ENCODE measurements at regions not wholly inside any gene's neighbourhood (a gene's known extent, or its start where the extent isn't known, plus 50 kb on each side); places are given as distances from the start of the nearest gene placed in this dataset.
"Not testable (repeated sequence)": the region's sequence is repeated elsewhere in the genome, so short reads cannot be mapped to it uniquely, and the experiment has no call there.

DNA sequence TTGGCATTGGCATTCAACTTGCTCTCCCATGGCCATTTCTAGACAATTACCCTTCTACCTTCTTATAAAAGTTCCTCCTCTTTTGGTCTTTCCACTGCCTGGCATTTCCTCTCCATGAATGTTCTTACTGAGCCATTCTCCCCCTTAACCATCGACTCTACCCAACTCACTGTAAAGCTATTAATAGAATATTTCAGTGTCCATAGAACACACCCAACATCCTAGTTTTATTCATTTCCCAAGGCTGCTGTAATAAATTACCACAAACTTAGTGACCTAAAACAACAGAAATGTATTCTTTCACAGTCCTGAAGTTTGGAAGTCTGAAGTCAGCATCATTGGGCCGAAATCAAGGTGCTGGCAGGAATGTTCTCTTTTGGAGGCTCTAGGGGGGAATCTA lies 170.0 kb upstream of the ATP5MC3 start:
- Histone ChIP-seq H3K4me3 (no peak overlapping the region), H3K9ac (no peak overlapping the region), H3K27ac (no peak overlapping the region), H3K9me3 (replicated peaks in 1 of 11) (no peaks in the 10 kb centered on the region), H3K4me2 (no peak overlapping the region), H3K36me3 (no peaks in the 10 kb centered on the region), H3K27me3 (no peaks in the 10 kb centered on the region), H3K4me1 (peaks cover 0 to 15% (median 0%) of the 10 kb centered on the region in 10 experiments; a peak in 5 of 20 replicates), H4K20me1 (no peaks in the 10 kb centered on the region)
- no peak for TF ChIP-seq Cebpa-rat (IDR thresholded peaks at IDR 0.05)

- H3K4me1 ChIP-seq, result peaks cover 0 to 15% (median 0%) of the 10 kb centered on the region in 10 experiments; a peak in 5 of 20 replicates
- no peaks in the 10 kb centered on the region; a peak in 3 of 22 replicates for H3K9me3 ChIP-seq (replicated peaks in 1 of 11)
- no peaks in the 10 kb centered on the region for H3K36me3 ChIP-seq
- TF ChIP-seq Cebpa-rat (IDR thresholded peaks at IDR 0.05), result no peak
- no peaks in the 10 kb centered on the region for H3K27me3 ChIP-seq
- no peak overlapping the region for H3K27ac ChIP-seq
- H3K9ac ChIP-seq, result no peak overlapping the region
- no peak overlapping the region for H3K4me3 ChIP-seq
- no peak overlapping the region for H3K4me2 ChIP-seq
- no peaks in the 10 kb centered on the region for H4K20me1 ChIP-seq
These were observed 168.6 kb upstream of the ATP5MC3 start for GRCh38 chr2:175350105-175350504.

DNA sequence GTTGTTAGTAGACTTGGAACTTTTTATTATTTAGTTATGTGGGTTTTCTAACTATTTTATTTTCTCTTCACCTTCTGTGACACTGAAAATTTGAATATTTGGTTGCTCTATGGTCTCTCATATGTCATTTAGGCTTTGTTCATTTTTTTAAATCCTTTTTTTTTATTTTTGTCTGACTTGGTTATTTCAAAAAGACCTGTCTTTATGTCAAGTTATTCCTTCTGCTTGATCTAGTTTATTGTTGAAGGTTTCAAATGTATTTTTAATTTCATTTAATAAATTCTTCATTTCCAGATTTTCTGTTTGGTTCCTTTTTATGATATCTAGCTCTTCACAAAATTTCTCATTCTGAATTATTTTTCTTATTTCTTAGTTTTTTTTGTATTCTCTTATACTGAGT lies 160.6 kb upstream of the ATP5MC3 start:
- Histone ChIP-seq H4K20me1 (no peaks in the 10 kb centered on the region), H3K4me3 (no peak overlapping the region), H3K9me3 (replicated peaks in 1 of 11) (peaks cover 45 to 57% (median 51%) of the 10 kb centered on the region in 11 experiments), H3K4me1 (no peaks in the 10 kb centered on the region), H3K9ac (no peak overlapping the region), H3K4me2 (no peak overlapping the region), H3K36me3 (peaks cover 0 to 8% (median 0%) of the 10 kb centered on the region in 11 experiments; a peak in 1 of 22 replicates), H3K27me3 (no peaks in the 10 kb centered on the region), H3K27ac (no peak overlapping the region)
- TF ChIP-seq Cebpa-rat (IDR thresholded peaks at IDR 0.05), result no peak

DNA sequence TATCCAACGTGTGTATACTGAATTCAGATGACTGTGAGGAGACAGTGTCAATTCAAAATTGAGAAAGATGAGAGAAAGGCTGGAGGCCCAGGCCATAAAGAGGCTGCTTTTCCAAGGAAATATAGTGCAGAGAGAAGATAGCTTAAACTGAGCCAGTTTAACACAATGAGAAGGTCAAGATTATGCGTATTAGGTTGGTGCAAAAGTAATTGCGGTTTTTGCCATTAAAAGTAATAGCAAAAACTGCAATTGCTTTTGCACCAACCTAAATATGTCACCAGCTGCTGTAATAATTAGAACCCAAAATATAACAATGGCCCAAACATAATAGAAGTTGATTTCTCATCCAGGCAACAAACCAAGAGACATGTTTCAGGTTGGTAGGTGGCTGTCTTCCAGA lies 148.7 kb upstream of the ATP5MC3 start:
- no peak for TF ChIP-seq Cebpa-rat (IDR thresholded peaks at IDR 0.05)
- Histone ChIP-seq H3K4me1 (no peaks in the 10 kb centered on the region), H4K20me1 (no peaks in the 10 kb centered on the region), H3K27me3 (no peaks in the 10 kb centered on the region), H3K36me3 (0 out of 22 replicates have a peak, but pooled peaks cover 0 to 3% (median 0%) of the 10 kb centered on the region in 11 experiments), H3K4me2 (no peak overlapping the region), H3K4me3 (no peak overlapping the region), H3K9me3 (replicated peaks in 1 of 11) (peaks cover 20 to 30% (median 25%) of the 10 kb centered on the region in 11 experiments), H3K9ac (no peak overlapping the region), H3K27ac (no peak overlapping the region)

- H3K4me3 ChIP-seq, result no peak overlapping the region
- peaks cover 30 to 45% (median 39%) of the 10 kb centered on the region in 11 experiments for H3K9me3 ChIP-seq (replicated peaks in 1 of 11)
- H3K36me3 ChIP-seq, result 0 out of 22 replicates have a peak, but pooled peaks cover 0 to 3% (median 0%) of the 10 kb centered on the region in 11 experiments
- no peak overlapping the region for H3K9ac ChIP-seq
- no peak for TF ChIP-seq Cebpa-rat (IDR thresholded peaks at IDR 0.05)
- no peaks in the 10 kb centered on the region for H4K20me1 ChIP-seq
- H3K4me2 ChIP-seq, result no peak overlapping the region
- no peaks in the 10 kb centered on the region for H3K27me3 ChIP-seq
- H3K4me1 ChIP-seq, result no peaks in the 10 kb centered on the region
- no peak overlapping the region for H3K27ac ChIP-seq
These were observed 145.3 kb upstream of the ATP5MC3 start for GRCh38 chr2:175326801-175327200.

GRCh38 chr2:175326164-175326563 lies 144.7 kb upstream of the ATP5MC3 start:
- H3K4me1 ChIP-seq, H3K36me3 ChIP-seq, H3K4me2 ChIP-seq, H4K20me1 ChIP-seq, H3K4me3 ChIP-seq, H3K27ac ChIP-seq, H3K27me3 ChIP-seq, H3K9ac ChIP-seq: not testable (repeated sequence)
- peaks cover 30 to 45% (median 39%) of the 10 kb centered on the region in 11 experiments for H3K9me3 ChIP-seq (replicated peaks in 1 of 11)

- Histone ChIP-seq H3K4me3 (no peak overlapping the region), H3K4me2 (no peak overlapping the region), H3K9ac (no peak overlapping the region), H3K27ac (no peak overlapping the region), H4K20me1 (no peaks in the 10 kb centered on the region), H3K4me1 (no peaks in the 10 kb centered on the region), H3K36me3 (0 out of 22 replicates have a peak, but pooled peaks cover 0 to 3% (median 0%) of the 10 kb centered on the region in 11 experiments), H3K9me3 (replicated peaks in 1 of 11) (peaks cover 30 to 45% (median 39%) of the 10 kb centered on the region in 11 experiments), H3K27me3 (no peaks in the 10 kb centered on the region)
- TF ChIP-seq Cebpa-rat (IDR thresholded peaks at IDR 0.05), result no peak
These were observed 141.7 kb upstream of the ATP5MC3 start for GRCh38 chr2:175323162-175323561.

- H3K9me3 ChIP-seq (replicated peaks in 1 of 11), result peaks cover 0 to 4% (median 0%) of the 10 kb centered on the region in 11 experiments; a peak in 2 of 22 replicates
- H3K27me3 ChIP-seq, result no peaks in the 10 kb centered on the region
- H3K4me3 ChIP-seq, result no peak overlapping the region
- H3K36me3 ChIP-seq, result no peaks in the 10 kb centered on the region
- H3K4me2 ChIP-seq, result no peak overlapping the region
- TF ChIP-seq Cebpa-rat (IDR thresholded peaks at IDR 0.05), result no peak
- no peak overlapping the region for H3K9ac ChIP-seq
- H3K27ac ChIP-seq, result no peak overlapping the region
- no peaks in the 10 kb centered on the region for H3K4me1 ChIP-seq
- H4K20me1 ChIP-seq, result no peaks in the 10 kb centered on the region
These were observed 137.0 kb upstream of the ATP5MC3 start for GRCh38 chr2:175318542-175318941.

DNA sequence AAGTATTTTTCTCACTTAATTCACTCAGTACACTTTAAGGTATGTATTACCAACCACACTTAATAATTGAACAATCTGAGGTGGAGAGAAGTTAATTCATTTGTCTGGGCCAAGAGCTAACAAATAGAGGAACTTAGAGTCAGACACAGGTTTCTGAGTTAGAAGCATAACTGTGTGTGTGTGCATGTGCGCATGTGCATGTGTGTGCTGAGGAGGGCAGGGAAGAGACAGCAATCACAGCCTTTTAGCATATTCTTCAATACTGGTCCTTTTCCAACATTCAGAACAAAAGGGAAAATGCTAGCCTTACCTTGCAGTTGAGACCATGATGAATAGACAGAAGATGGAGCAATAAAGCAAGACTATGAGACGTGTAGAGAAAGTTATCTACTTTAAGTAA lies 136.2 kb upstream of the ATP5MC3 start:
- no peaks in the 10 kb centered on the region for H3K36me3 ChIP-seq
- no peak for TF ChIP-seq Cebpa-rat (IDR thresholded peaks at IDR 0.05)
- no peak overlapping the region for H3K4me3 ChIP-seq
- no peaks in the 10 kb centered on the region for H4K20me1 ChIP-seq
- no peaks in the 10 kb centered on the region for H3K4me1 ChIP-seq
- H3K4me2 ChIP-seq, result no peak overlapping the region
- no peaks in the 10 kb centered on the region for H3K9me3 ChIP-seq (replicated peaks in 1 of 11)
- no peak overlapping the region for H3K27ac ChIP-seq
- H3K9ac ChIP-seq, result no peak overlapping the region
- no peaks in the 10 kb centered on the region for H3K27me3 ChIP-seq

DNA sequence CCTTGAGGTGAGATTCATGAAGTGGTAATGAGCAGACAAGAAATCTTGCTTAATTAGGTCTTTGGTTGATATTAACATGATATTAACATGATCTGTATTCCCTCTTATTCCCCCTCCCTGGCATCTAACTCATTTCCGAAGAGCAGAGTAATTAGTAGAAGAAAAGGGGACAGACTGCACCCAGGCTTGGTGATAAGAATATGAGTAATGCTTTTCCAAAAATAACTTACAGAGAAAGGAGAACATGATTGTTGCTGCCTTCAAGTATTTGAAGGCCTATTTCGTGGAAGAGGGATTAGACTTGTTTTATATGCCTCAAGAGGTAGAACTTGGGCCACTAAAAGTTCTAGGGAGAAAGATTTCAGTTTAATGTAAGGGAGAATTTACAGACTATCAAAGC lies 130.6 kb upstream of the ATP5MC3 start:
- Histone ChIP-seq H3K27me3 (no peaks in the 10 kb centered on the region), H3K4me1 (no peaks in the 10 kb centered on the region; a peak in 1 of 20 replicates), H3K36me3 (no peaks in the 10 kb centered on the region), H3K4me3 (no peak overlapping the region), H3K9ac (no peak overlapping the region), H4K20me1 (no peaks in the 10 kb centered on the region), H3K27ac (no peak overlapping the region), H3K4me2 (no peak overlapping the region), H3K9me3 (replicated peaks in 1 of 11) (no peaks in the 10 kb centered on the region)
- no peak for TF ChIP-seq Cebpa-rat (IDR thresholded peaks at IDR 0.05)

All from BLaER1 treated with 17β-estradiol and CSF1 and Interleukin-3, amounts not matched to agents 10 nM and 100 nM (cell line).